GM12892 (cell line): ENCODE measurements at regions not wholly inside any gene's neighbourhood (a gene's known extent, or its start where the extent isn't known, plus 50 kb on each side); places are given as distances from the start of the nearest gene placed in this dataset.

Experiments
- POLR2A ChIP-seq: IDR thresholded peaks from 2 replicates; pipeline ENCODE4 v1.6.1; 2011; ENCODE audit warnings: low read depth, low read length, control low read depth
- POLR2AphosphoS5 ChIP-seq: IDR thresholded peaks from 2 replicates; pipeline ENCODE4 v1.6.1; 2011; ENCODE audit warnings: low read depth, low read length, control low read depth

DNA sequence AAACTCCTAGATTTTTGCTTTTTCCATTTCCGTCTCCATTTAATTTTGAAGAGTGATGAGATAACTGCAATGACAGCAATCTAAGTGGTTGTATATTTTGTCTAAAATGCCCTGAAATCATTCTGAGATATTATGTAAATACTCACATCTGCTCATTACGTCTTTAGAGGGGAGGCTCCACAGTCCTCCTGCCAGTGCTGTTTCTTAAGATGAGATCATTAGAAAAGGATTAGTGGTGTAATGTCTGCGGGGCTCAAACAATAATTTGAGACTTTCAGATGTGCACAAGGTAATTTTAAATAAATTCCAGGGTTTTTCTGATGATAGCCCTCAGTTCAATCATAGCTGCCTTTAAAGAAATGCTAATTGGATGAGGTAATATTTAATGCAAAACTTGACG lies 437.9 kb downstream of the FOXO1 start:
- TF ChIP-seq POLR2AphosphoS5 (no peak), POLR2A (no peak)
